GM12878 (cell line): ENCODE measurements at regions not wholly inside any gene's neighbourhood (a gene's known extent, or its start where the extent isn't known, plus 50 kb on each side); places are given as distances from the start of the nearest gene placed in this dataset.

Source experiments
- ATAC-seq: fragments of 200-7000 bp; cut with Tn5 transposase; 3 replicates; pipeline ENCODE4 v1.9.1; 2020; ENCODE audit warnings: mild to moderate bottlenecking, moderate library complexity
- BruUV-seq: library from RNA; stranded (reverse); fragments of 400-500 nt; replicated peaks from 2 replicates; lab custom pipeline; 2021; lab: Mats Ljungman, UMichigan
- CTCF ChIA-PET: fragments of 300-600 bp; sonication (Branson Sonifier 250); formaldehyde crosslinking; extraction: SDS; loops from one replicate; lab custom pipeline; 2021; ENCODE audit warnings: inconsistent platforms; lab: Yijun Ruan, JAX
- POLR2A ChIA-PET: fragments of 350-600 bp; formaldehyde crosslinking; extraction: SDS; loops from one replicate; lab custom pipeline; 2021; ENCODE audit warnings: inconsistent platforms; lab: Charles Lee
- RAD21 ChIA-PET: fragments of 300-600 bp; sonication (Branson Sonifier 250); formaldehyde crosslinking; loops from one replicate; lab custom pipeline; 2023; ENCODE audit warnings: antibody characterized with exemption; ENCODE audit not compliant: unreplicated experiment; lab: Charles Lee
- SMC1A ChIA-PET: fragments of 300-600 bp; sonication (Branson Sonifier 250); formaldehyde crosslinking; loops from one replicate; lab custom pipeline; 2023; ENCODE audit not compliant: unreplicated experiment, uncharacterized antibody; lab: Charles Lee
- DNase-seq: peaks from one replicate; pipeline ENCODE4 v3.0.0-alpha.2; 2011; ENCODE audit warnings: low read depth, low spot score
- FAIRE-seq: peaks from 3 replicates; lab custom pipeline; 2011; peaks lifted over from hg19 to GRCh38; lab: Jason Lieb, UNC
- H2AFZ ChIP-seq: 2 replicates; pipeline ENCODE4 v1.6.0; 2011; ENCODE audit warnings: low read depth, low read length, control low read depth; ENCODE audit not compliant: control insufficient read depth
- H3K27ac ChIP-seq: 2 replicates; pipeline ENCODE4 v1.5.1; 2011; ENCODE audit warnings: control low read depth; ENCODE audit not compliant: control insufficient read depth, insufficient read depth
- H3K27me3 ChIP-seq, 2 experiments: replicated peaks in 1 of 2; 2 replicates each; pipeline versions ENCODE4 v1.6.0 to v1.6.1; 2011; ENCODE audit warnings: low read length in 1 of 2; ENCODE audit not compliant: control insufficient read depth in 2 of 2, insufficient read depth in 2 of 2
- H3K36me3 ChIP-seq, 2 experiments: 2 replicates each; pipeline ENCODE4 v1.5.1; 2011; ENCODE audit warnings: low read length in 1 of 2; ENCODE audit not compliant: control insufficient read depth in 2 of 2, insufficient read depth in 2 of 2
- H3K4me1 ChIP-seq: 2 replicates; pipeline ENCODE4 v1.6.1; 2011; ENCODE audit warnings: mild to moderate bottlenecking, low read length, moderate library complexity, mixed read lengths; ENCODE audit not compliant: control insufficient read depth, insufficient read depth
- H3K4me2 ChIP-seq: 2 replicates; pipeline ENCODE4 v1.6.0; 2011; ENCODE audit warnings: control low read depth; ENCODE audit not compliant: control insufficient read depth, insufficient read depth
- H3K4me3 ChIP-seq: fragments of 200-600 bp; sonication (generic); 2 replicates; pipeline ENCODE4 v1.5.1; 2016
- H3K79me2 ChIP-seq: 2 replicates; pipeline ENCODE4 v1.6.0; 2011; ENCODE audit warnings: low read length; ENCODE audit not compliant: control insufficient read depth, insufficient read depth
- H3K9ac ChIP-seq: 2 replicates; pipeline ENCODE4 v1.8.0; 2011; ENCODE audit warnings: low read length, control low read depth, mixed read lengths; ENCODE audit not compliant: control insufficient read depth, insufficient read depth
- H3K9me3 ChIP-seq: replicated peaks from 3 replicates; pipeline ENCODE4 v1.5.1; 2011; ENCODE audit warnings: mild to moderate bottlenecking, low read length; ENCODE audit not compliant: control insufficient read depth, insufficient read depth
- H4K20me1 ChIP-seq: 2 replicates; pipeline ENCODE4 v1.6.0; 2011; ENCODE audit not compliant: control insufficient read depth, insufficient read depth
- EED ChIP-seq: sonication (generic); IDR thresholded peaks from 2 replicates; pipeline ENCODE4 v1.6.1; 2016; ENCODE audit warnings: antibody characterized with exemption, low read depth
- ESRRA ChIP-seq: IDR thresholded peaks from 2 replicates; pipeline ENCODE4 v1.6.1; 2012; ENCODE audit warnings: mild to moderate bottlenecking, low read length, improper control_type of control experiment
- MYC ChIP-seq: IDR thresholded peaks from 2 replicates; pipeline ENCODE4 v1.6.1; 2011; ENCODE audit warnings: mild to moderate bottlenecking, low read length, moderate library complexity, inconsistent platforms; ENCODE audit not compliant: insufficient read depth, insufficient replicate concordance, insufficient read length, severe bottlenecking
- NFIC ChIP-seq: IDR thresholded peaks from 2 replicates; pipeline ENCODE4 v1.6.1; 2012; ENCODE audit warnings: low read depth, mild to moderate bottlenecking, inconsistent platforms, low read length, moderate library complexity
- POU2F2 ChIP-seq: IDR thresholded peaks from 3 replicates; pipeline ENCODE4 v1.6.1; 2011; ENCODE audit warnings: low read depth, mild to moderate bottlenecking, low read length, borderline replicate concordance
- TCF12 ChIP-seq: IDR thresholded peaks from 2 replicates; pipeline ENCODE4 v1.6.1; 2011; ENCODE audit warnings: low read depth, mild to moderate bottlenecking, low read length
- ZNF207 ChIP-seq: fragments of 450-650 bp; IDR thresholded peaks from 2 replicates; pipeline ENCODE4 v1.6.1; 2014; ENCODE audit warnings: antibody characterized with exemption, mild to moderate bottlenecking, borderline replicate concordance
- WGBS: methylation state at CpG from one replicate; pipeline ENCODE4 v1.1.6; 2016; ENCODE audit warnings: low lambda C conversion rate; ENCODE audit not compliant: insufficient replicate concordance, insufficient coverage; ENCODE audit errors: missing lambda C conversion rate; 5-methylcytosine and 5-hydroxymethylcytosine counted together
- in situ Hi-C: fragments of 300-500 bp; cut with MboI; formaldehyde crosslinking; loops from 9 replicates; pipeline ENCODE4 v1.14.3; 2018; ENCODE audit warnings: mixed read lengths
- intact Hi-C: fragments of 100-400 bp; cut with micrococcal nuclease; formaldehyde crosslinking; loops from one replicate; pipeline ENCODE4 v1.14.2; 2022; ENCODE audit not compliant: unreplicated experiment
- TF ChIP-seq, protein P1 (sequence below): fragments of 450-650 bp; IDR thresholded peaks from 2 replicates; pipeline ENCODE4 v1.6.1; 2017; ENCODE audit warnings: mild to moderate bottlenecking, moderate library complexity
- TF ChIP-seq, protein P2 (sequence below): IDR thresholded peaks from 2 replicates; pipeline ENCODE4 v1.6.1; 2011; ENCODE audit warnings: borderline replicate concordance, low read depth, mild to moderate bottlenecking, moderate library complexity, low read length; ENCODE audit not compliant: insufficient read depth, poor library complexity, severe bottlenecking
- TF ChIP-seq, protein P3 (sequence below): IDR thresholded peaks from 2 replicates; pipeline ENCODE4 v1.6.1; 2012; ENCODE audit warnings: mild to moderate bottlenecking, low read depth, low read length

DNA sequence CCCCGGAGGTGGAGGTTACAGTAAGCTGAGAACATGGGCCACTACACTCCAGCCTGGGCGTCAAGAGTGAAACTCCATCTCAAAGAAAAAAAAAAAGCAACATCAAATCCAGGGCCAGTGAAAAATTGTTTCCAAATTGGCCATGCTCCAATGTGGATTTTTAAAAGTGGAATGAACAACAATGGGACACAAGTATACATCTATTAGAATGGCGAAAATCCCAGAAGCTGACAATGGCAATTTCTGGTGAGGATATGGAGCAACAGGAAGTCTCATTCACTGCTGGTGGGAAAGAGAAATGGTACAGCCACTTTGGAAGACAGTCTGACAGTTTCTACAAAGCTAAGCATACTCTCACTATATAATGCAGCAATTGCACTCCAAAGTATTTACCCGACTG, 161.4 kb downstream of the UXS1 start (continued):
- no peak for TF ChIP-seq ZNF207
- TF ChIP-seq NFIC = no peak
- no peak for TF ChIP-seq ESRRA
- TF ChIP-seq, protein P1, sequence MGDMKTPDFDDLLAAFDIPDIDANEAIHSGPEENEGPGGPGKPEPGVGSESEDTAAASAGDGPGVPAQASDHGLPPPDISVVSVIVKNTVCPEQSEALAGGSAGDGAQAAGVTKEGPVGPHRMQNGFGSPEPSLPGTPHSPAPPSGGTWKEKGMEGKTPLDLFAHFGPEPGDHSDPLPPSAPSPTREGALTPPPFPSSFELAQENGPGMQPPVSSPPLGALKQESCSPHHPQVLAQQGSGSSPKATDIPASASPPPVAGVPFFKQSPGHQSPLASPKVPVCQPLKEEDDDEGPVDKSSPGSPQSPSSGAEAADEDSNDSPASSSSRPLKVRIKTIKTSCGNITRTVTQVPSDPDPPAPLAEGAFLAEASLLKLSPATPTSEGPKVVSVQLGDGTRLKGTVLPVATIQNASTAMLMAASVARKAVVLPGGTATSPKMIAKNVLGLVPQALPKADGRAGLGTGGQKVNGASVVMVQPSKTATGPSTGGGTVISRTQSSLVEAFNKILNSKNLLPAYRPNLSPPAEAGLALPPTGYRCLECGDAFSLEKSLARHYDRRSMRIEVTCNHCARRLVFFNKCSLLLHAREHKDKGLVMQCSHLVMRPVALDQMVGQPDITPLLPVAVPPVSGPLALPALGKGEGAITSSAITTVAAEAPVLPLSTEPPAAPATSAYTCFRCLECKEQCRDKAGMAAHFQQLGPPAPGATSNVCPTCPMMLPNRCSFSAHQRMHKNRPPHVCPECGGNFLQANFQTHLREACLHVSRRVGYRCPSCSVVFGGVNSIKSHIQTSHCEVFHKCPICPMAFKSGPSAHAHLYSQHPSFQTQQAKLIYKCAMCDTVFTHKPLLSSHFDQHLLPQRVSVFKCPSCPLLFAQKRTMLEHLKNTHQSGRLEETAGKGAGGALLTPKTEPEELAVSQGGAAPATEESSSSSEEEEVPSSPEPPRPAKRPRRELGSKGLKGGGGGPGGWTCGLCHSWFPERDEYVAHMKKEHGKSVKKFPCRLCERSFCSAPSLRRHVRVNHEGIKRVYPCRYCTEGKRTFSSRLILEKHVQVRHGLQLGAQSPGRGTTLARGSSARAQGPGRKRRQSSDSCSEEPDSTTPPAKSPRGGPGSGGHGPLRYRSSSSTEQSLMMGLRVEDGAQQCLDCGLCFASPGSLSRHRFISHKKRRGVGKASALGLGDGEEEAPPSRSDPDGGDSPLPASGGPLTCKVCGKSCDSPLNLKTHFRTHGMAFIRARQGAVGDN = no peak

DNA sequence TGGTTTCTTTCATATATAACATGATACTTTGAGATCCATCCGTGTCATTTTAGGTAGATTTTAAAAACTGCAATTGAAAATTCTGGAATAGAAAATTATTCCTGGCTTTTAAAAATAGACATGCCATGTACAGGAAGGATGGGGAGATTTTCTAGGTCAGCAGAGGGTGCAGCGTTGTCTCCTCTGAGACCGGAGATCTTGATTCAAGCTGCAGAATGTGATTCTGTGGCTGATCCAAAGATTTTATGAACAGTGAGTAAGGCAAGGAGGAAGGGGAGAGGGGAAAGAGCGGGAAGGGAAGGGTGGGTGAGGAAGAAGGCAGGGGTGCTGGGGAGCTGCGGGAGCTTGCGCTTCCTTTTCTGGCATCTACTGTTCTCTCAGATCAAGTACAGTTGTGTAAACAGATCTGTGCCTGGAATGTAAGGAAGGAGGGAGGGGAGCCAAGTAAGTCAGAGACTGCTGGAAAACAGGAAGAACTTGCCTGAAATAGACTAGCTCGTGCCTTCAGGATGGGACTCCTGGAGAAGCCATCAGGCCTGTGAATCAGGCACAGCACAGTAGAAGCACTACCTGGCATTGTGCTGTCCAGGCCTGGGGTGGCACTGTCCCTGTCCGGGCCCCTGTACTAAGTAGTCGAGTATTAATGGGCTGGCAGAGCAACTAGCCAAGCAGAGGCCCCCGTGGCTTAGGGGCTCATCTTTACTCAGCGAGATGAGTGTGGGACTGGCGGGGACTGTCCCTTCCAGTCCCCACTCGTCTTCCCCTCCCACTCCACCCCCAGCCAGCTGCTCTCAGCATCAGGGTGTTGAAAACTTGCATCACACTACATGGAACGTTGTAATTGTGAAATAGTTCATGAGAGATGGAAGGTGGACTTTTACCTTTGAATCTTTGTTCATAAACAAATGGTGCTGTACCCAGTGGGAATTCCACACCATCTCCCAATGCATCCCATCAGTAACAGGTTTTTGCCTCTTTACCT, 163.5 kb downstream of the UXS1 start:
- H3K36me3 ChIP-seq = no peaks in the 10 kb centered on the region
- 32% methylated on average over 13 of the region's 14 CpGs for WGBS
- intact Hi-C loops = no loop called here
- no peak overlapping the region for H3K4me2 ChIP-seq
- H3K4me3 ChIP-seq = no peak overlapping the region
- no peaks in the 10 kb centered on the region for H3K4me1 ChIP-seq
- DNase-seq (no peak), ATAC-seq (peak; percentile 34), FAIRE-seq (no peak)
- H3K27me3 ChIP-seq = no peaks in the 10 kb centered on the region; a peak in 1 of 4 replicates
- H3K27ac ChIP-seq = no peak overlapping the region
- ChIA-PET CTCF (no interaction called here), SMC1A (no interaction called here), POLR2A (no interaction called here), RAD21 (no interaction called here)
- H4K20me1 ChIP-seq = no peaks in the 10 kb centered on the region
- BruUV-seq = no TSS peak
- no peaks in the 10 kb centered on the region for H3K79me2 ChIP-seq
- in situ Hi-C loops = no loop called here
- no peak overlapping the region for H2AFZ ChIP-seq
- H3K9me3 ChIP-seq = no peaks in the 10 kb centered on the region; the same call in 2 of the 3 replicates
- no peak overlapping the region for H3K9ac ChIP-seq
- TF ChIP-seq POU2F2 (no peak), TCF12 (peak; percentile 78; the same call in 1 of the 2 replicates), MYC (no peak), EED (no peak)
- TF ChIP-seq, protein P2, sequence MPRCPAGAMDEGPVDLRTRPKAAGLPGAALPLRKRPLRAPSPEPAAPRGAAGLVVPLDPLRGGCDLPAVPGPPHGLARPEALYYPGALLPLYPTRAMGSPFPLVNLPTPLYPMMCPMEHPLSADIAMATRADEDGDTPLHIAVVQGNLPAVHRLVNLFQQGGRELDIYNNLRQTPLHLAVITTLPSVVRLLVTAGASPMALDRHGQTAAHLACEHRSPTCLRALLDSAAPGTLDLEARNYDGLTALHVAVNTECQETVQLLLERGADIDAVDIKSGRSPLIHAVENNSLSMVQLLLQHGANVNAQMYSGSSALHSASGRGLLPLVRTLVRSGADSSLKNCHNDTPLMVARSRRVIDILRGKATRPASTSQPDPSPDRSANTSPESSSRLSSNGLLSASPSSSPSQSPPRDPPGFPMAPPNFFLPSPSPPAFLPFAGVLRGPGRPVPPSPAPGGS = peak; percentile 80
- TF ChIP-seq, protein P3, sequence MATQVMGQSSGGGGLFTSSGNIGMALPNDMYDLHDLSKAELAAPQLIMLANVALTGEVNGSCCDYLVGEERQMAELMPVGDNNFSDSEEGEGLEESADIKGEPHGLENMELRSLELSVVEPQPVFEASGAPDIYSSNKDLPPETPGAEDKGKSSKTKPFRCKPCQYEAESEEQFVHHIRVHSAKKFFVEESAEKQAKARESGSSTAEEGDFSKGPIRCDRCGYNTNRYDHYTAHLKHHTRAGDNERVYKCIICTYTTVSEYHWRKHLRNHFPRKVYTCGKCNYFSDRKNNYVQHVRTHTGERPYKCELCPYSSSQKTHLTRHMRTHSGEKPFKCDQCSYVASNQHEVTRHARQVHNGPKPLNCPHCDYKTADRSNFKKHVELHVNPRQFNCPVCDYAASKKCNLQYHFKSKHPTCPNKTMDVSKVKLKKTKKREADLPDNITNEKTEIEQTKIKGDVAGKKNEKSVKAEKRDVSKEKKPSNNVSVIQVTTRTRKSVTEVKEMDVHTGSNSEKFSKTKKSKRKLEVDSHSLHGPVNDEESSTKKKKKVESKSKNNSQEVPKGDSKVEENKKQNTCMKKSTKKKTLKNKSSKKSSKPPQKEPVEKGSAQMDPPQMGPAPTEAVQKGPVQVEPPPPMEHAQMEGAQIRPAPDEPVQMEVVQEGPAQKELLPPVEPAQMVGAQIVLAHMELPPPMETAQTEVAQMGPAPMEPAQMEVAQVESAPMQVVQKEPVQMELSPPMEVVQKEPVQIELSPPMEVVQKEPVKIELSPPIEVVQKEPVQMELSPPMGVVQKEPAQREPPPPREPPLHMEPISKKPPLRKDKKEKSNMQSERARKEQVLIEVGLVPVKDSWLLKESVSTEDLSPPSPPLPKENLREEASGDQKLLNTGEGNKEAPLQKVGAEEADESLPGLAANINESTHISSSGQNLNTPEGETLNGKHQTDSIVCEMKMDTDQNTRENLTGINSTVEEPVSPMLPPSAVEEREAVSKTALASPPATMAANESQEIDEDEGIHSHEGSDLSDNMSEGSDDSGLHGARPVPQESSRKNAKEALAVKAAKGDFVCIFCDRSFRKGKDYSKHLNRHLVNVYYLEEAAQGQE = no peak
